ENCODE measurements at regions not wholly inside any gene's neighbourhood (a gene's known extent, or its start where the extent isn't known, plus 50 kb on each side); places are given as distances from the start of the nearest gene placed in this dataset.

- TF ChIP-seq EZH2 (IDR thresholded peaks at IDR 0.05; ENCODE audit: low read length) (no peak), CTCF (optimal IDR thresholded peaks at IDR 0.05 in 1 of 3, IDR thresholded peaks at IDR 0.05 in 1 of 3, conservative IDR thresholded peaks at IDR 0.05 in 1 of 3; ENCODE audit: extremely low read depth in 1 of 3, insufficient read depth in 2 of 3, low read length in 3 of 3) (no peak)
These were observed 95.8 kb downstream of the DKK1 start for GRCh38 chr10:52409928-52410327.

Measured in keratinocyte (primary cell).